ENCODE measurements at regions not wholly inside any gene's neighbourhood (a gene's known extent, or its start where the extent isn't known, plus 50 kb on each side); places are given as distances from the start of the nearest gene placed in this dataset.
A peak's percentile ranks its signal among the peaks of the same experiment; 100 is the strongest.
"Not testable (repeated sequence)": the region's sequence is repeated elsewhere in the genome, so short reads cannot be mapped to it uniquely, and the experiment has no call there.

GRCh38 chrX:138925330-138925729 is 213.8 kb upstream of the FGF13 start:
- DNase-seq = peak; percentile 74

GRCh38 chrX:138923805-138924204 is 212.3 kb upstream of the FGF13 start:
- DNase-seq = no peak

- no peak for DNase-seq
Observed at GRCh38 chrX:138921031-138921430, 209.5 kb upstream of the FGF13 start.

GRCh38 chrX:138917781-138918180 is 206.3 kb upstream of the FGF13 start:
- DNase-seq = peak; percentile 61

GRCh38 chrX:138914767-138915166 is 203.2 kb upstream of the FGF13 start:
- DNase-seq = no peak

- DNase-seq = no peak
Observed at GRCh38 chrX:138908577-138908976, 197.1 kb upstream of the FGF13 start.

- peak; percentile 1 for DNase-seq
Observed at GRCh38 chrX:138897621-138898492, 186.3 kb upstream of the FGF13 start.

GRCh38 chrX:138890491-138890890 is 179.0 kb upstream of the FGF13 start:
- DNase-seq = no peak

- DNase-seq = no peak
Observed at GRCh38 chrX:138889149-138889548, 177.6 kb upstream of the FGF13 start.

- no peak for DNase-seq
Observed at GRCh38 chrX:138886769-138887168, 175.3 kb upstream of the FGF13 start.

- DNase-seq = peak; percentile 1
Observed at GRCh38 chrX:138885886-138886285, 174.4 kb upstream of the FGF13 start.

GRCh38 chrX:138880293-138880692 is 168.8 kb upstream of the FGF13 start:
- not testable (repeated sequence) for DNase-seq

- peak; percentile 17 for DNase-seq
Observed at GRCh38 chrX:138877746-138878145, 166.2 kb upstream of the FGF13 start.

- DNase-seq = no peak
Observed at GRCh38 chrX:138875472-138875871, 164.0 kb upstream of the FGF13 start.

- DNase-seq = no peak
Observed at GRCh38 chrX:138874271-138874935, 162.9 kb upstream of the FGF13 start.

GRCh38 chrX:138873640-138874039 is 162.1 kb upstream of the FGF13 start:
- not testable (repeated sequence) for DNase-seq

GRCh38 chrX:138872537-138872936 is 161.0 kb upstream of the FGF13 start:
- no peak for DNase-seq

- no peak for DNase-seq
Observed at GRCh38 chrX:138871739-138872138, 160.2 kb upstream of the FGF13 start.

GRCh38 chrX:138866643-138867042 is 155.1 kb upstream of the FGF13 start:
- DNase-seq = no peak

GRCh38 chrX:138865093-138865649 is 153.7 kb upstream of the FGF13 start:
- DNase-seq = no peak

GRCh38 chrX:138859421-138859820 is 147.9 kb upstream of the FGF13 start:
- no peak for DNase-seq

GRCh38 chrX:138858951-138859350 is 147.4 kb upstream of the FGF13 start:
- peak; percentile 34 for DNase-seq

- peak; percentile 61 for DNase-seq
Observed at GRCh38 chrX:138858438-138858837, 146.9 kb upstream of the FGF13 start.
